ENCODE measurements at regions not wholly inside any gene's neighbourhood (a gene's known extent, or its start where the extent isn't known, plus 50 kb on each side); places are given as distances from the start of the nearest gene placed in this dataset.
"Not testable (repeated sequence)": the region's sequence is repeated elsewhere in the genome, so short reads cannot be mapped to it uniquely, and the experiment has no call there.

DNA sequence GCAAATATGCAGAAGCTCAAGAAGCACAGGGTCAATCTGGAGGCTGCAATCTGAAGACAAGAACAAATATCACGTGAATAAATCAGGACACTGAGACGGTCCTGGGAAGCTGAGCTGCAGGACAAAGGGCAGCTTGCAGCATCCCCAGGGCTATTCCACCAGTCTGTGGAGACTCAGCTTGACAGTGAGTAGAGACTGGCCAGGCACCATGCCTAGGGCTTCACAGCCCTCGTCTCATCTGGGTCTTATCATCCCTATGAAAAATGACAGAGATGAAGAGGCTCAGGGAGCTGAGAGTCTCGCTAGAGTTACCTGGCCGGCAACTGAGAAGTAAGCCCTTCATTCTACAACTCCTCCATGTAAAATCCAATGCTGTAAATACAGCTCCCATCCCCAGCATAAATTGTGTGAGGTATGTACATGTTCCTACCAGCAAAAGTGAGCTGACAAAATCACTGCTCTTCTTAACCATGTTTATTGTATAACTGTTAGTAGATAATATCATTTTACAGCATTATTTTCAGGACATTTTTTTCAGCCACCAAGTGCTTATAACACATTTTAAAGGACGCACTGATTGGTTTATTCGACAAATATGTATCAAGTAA is 186.6 kb upstream of the IGFBP3 start:
- DNase-seq, result no peak

- DNase-seq, result no peak
These were observed 179.4 kb upstream of the IGFBP3 start for GRCh38 chr7:46100521-46100920.

DNA sequence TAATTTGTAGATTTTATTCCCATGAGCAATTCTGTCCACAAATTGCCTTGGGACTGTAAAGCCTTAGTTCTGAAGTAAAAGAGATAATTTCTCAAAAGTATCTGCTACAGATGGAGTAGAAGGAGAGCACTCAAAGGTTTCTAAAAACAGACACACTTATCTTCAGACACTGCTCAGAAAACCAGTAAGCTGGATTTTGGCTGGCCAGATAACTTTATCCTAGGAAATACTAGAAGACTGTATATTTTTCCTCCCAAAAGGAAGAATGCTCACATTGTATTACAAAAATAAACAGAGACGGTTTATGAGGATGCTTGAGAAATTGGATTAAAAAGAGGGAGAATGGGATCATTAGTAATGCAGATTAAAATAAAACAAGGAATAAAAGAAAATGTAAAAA is 178.0 kb upstream of the IGFBP3 start:
- DNase-seq, result no peak

- no peak for DNase-seq
These were observed 170.0 kb upstream of the IGFBP3 start for GRCh38 chr7:46091071-46091470.

GRCh38 chr7:46089281-46089680 is 168.2 kb upstream of the IGFBP3 start:
- no peak for DNase-seq

DNA sequence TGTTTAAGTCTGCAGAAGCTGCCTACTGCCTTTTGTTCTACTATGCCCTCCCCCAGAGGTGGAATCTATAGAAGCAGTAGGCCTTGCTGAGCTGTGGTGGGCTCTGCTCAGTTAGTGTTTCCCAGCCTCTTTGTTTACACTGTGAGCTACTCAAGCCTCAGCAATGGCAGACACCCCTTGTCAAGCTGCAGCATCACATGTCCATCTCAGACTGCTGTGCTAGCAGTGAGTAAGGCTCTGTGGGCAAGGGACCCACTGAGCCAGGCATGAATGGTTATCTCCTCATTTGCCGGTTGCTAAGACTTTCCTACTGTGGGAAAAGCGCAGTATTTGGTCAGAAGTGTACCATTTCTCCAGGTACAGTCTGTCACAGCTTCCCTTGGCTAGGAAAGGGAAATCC is 167.4 kb upstream of the IGFBP3 start:
- not testable (repeated sequence) for DNase-seq

GRCh38 chr7:46080595-46081159 is 159.6 kb upstream of the IGFBP3 start:
- no peak for DNase-seq

DNA sequence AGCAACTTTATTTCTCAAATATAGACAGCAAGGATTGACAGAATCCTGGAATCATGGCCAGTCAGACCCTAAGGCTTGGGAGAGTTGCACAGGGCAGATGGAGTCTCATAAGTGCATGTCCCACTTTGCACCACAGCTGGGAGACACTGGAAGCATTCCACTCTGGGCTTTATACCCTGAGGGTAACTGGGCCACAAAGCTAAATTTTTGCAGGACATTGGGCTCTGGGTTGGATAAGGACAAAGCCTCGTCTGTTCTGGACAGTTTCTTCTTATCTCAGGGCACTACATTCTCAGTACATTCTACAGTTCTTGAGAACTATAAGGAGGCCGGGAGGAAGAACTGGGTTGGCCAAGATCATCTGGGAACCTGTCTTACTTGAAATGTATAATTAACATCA is 158.3 kb upstream of the IGFBP3 start:
- DNase-seq, result no peak

DNA sequence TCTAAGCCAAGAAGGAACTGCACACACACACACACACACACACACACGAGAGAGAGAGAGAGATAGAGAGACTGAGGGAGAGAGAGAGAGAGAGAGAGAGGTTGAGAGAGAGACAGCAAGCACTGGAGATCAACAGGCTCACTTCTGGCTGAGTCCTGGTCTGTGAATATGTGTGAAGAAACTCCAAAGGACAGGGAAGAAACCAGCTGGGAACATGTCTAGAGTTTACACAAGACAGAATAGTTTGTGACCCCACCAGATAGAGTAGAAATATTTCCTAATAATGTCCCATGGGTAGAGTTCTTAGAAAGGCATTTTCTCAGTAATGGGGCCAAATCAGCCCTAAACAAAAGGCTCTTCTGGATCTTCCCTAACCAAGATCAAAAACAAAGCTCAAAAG is 155.5 kb upstream of the IGFBP3 start:
- DNase-seq, result no peak

DNA sequence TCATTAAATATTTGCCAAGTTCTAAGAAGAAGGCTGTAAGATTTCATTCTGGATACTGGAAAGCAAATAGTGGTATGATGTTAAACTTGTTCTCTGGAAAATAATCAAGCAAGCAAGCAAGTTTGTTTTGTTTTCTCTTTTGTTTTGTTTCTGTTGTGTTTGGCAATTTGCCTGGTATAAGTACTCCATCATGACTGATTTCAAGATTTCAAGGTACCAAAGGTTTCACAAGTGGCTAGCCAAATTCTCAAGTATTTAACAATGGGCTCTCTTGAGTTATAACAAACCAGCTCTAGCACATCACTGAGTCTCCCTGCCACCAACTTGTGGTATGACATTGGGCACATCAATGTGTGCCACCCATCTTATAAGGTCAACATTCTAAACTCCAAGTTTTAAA is 151.7 kb upstream of the IGFBP3 start:
- DNase-seq, result no peak

- DNase-seq, result no peak
These were observed 150.5 kb upstream of the IGFBP3 start for GRCh38 chr7:46071601-46072000.

DNA sequence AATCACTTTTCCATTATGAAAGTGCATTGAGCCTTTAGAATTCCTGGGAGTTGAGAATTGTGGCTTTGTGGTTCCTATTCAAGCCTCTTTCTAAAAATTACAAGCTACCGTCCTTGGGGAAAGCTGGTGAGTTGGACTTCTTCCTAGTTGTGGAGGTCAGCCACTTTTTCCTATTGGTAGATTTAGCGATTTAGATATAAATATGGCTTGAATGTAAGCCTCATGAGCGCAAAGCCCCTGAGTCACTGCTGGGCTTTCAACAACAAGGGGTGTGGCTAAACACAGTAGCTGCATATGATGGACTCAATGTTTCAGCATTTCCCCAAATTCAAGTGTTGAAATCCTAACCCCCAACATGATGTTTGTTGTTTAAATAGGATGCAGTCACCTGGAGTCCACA is 150.0 kb upstream of the IGFBP3 start:
- DNase-seq, result no peak

DNA sequence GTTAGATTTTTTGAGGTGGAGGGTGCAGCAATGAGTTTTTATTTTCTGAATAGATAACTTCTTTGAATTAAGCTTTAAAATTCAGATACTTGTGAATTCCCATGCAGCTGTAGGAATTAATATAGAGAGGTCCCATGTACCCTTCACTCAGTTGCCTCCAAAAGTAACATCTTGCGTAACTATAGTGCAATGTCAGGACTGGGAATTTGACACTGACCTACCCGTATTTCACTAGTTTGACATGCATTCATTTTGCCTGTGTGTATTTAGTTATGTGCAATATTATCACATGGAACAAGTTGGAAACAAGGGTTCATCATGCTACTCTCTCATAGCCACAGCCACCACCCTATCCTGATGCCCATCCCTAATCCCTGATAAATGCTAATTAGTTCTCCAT is 147.1 kb upstream of the IGFBP3 start:
- no peak for DNase-seq

GRCh38 chr7:46059308-46060020 is 138.4 kb upstream of the IGFBP3 start:
- no peak for DNase-seq

GRCh38 chr7:46058086-46058823 is 137.2 kb upstream of the IGFBP3 start:
- DNase-seq, result no peak

- no peak for DNase-seq
These were observed 133.8 kb upstream of the IGFBP3 start for GRCh38 chr7:46054915-46055314.

DNA sequence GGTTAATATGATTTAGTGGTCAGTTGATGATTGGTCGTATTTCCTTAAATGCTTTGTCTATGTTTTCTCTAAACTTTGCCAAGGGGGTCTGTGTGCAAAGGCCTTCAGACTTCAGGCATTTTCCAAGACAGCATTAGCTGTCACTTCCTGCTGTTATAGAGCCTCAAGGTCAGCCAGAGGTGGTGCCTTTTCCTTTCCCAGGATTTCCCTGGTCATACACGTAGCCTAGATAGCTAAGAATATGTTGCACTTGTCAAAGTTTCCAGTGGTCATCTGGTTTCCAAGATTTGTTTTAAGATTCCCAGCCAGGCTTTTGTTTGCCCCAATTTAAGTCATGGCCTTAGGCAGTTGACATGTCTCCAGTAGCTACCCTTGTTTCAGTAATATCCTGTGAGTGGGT is 133.2 kb upstream of the IGFBP3 start:
- no peak for DNase-seq

GRCh38 chr7:46047581-46047980 is 126.5 kb upstream of the IGFBP3 start:
- DNase-seq, result no peak

DNA sequence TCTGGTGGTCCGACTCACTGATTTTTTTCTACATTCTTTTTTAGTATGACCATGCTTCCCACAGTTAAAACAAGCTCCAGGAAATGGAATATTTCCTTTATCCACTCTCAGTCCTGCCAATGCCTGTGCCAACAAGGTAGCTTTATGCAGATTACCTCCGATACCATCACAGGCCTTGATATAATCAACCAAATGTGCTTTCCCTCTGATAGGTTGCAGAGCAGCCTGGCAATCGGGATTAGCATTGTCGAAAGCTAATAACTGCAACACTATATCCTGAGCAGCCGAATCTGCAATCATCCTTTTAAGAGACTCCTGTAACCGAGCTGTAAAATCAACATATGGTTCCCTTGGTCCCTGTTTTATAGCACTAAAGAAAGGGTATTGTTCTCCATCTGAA is 122.3 kb upstream of the IGFBP3 start:
- DNase-seq, result not testable (repeated sequence)

- not testable (repeated sequence) for DNase-seq
These were observed 118.7 kb upstream of the IGFBP3 start for GRCh38 chr7:46039813-46040212.

DNA sequence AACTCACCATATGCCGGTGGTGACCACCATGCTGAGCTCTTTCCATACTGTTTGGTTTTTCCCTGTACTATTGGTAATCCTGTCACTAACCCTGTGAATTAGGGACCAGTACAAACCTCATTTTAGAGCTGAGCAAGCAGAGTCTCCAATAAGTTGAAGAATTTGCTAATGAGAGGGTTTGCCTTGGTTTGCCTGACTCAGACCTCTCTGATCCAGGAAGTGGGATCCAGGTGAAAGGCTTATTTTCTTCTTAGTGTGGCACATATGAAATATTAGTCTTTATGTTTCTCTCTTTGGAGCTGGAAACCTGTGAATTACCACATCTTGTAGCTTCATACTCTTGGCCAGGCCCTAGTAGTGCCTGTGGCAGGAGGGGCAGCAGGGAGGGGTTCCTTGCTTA is 114.1 kb upstream of the IGFBP3 start:
- no peak for DNase-seq

GRCh38 chr7:46034056-46034768 is 113.1 kb upstream of the IGFBP3 start:
- no peak for DNase-seq

DNA sequence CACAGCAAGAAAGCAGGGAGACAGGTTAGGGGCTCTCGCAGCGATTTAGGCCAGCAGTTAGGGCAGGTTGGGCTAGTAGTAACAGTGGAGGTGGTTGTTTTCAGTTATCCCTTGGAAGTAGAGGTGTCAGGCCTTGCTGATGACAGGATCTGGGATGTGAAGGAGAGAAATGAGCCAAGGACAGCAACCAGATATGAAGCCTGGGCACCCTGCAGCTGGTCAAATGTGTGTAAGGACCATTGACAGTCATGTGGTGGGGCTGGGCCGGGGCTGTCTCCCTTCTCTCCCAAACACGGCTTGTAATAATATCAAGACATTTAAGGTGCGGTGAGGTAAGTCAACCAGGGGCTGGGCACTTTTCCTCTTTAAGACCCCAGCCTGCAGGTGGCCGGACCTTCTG is 112.5 kb upstream of the IGFBP3 start:
- DNase-seq, result no peak

Data from activated T-cell treated with anti-CD3 and anti-CD28 coated beads, Interleukin-2, amount 50 U/mL, for 48 hours (primary cell).